Keratinocyte (primary cell): ENCODE measurements at regions not wholly inside any gene's neighbourhood (a gene's known extent, or its start where the extent isn't known, plus 50 kb on each side); places are given as distances from the start of the nearest gene placed in this dataset.

Source experiments
- DNase-seq: peaks from one replicate; pipeline ENCODE4 v3.0.0-alpha.2; 2011; ENCODE audit warnings: low read depth, missing footprints, low spot score
- FAIRE-seq: peaks from 2 replicates; lab custom pipeline; 2011; peaks lifted over from hg19 to GRCh38; lab: Jason Lieb, UNC
- H2AFZ ChIP-seq: 2 replicates; pipeline ENCODE4 v1.6.0; 2012; ENCODE audit warnings: low read length, control low read depth, inconsistent platforms; ENCODE audit not compliant: control insufficient read depth
- H3K27ac ChIP-seq: 2 replicates; pipeline ENCODE4 v1.5.1; 2011; ENCODE audit warnings: low read length; ENCODE audit not compliant: control insufficient read depth, insufficient read depth
- H3K27me3 ChIP-seq: 3 replicates; pipeline ENCODE4 v1.6.0; 2011; ENCODE audit warnings: low read length; ENCODE audit not compliant: control insufficient read depth, insufficient read depth; ENCODE audit errors: extremely low read depth
- H3K36me3 ChIP-seq, 2 experiments: 2 replicates in 1 of 2; 3 replicates in 1 of 2; pipeline ENCODE4 v1.5.1; 2011; ENCODE audit warnings: low read length in 2 of 2, mild to moderate bottlenecking in 1 of 2; ENCODE audit not compliant: control insufficient read depth in 2 of 2, insufficient read depth in 2 of 2; ENCODE audit errors: extremely low read depth in 1 of 2
- H3K4me1 ChIP-seq: 3 replicates; pipeline ENCODE4 v1.5.1; 2011; ENCODE audit warnings: low read length; ENCODE audit not compliant: control insufficient read depth, insufficient read depth; ENCODE audit errors: extremely low read depth
- H3K4me2 ChIP-seq: 3 replicates; pipeline ENCODE4 v1.6.0; 2011; ENCODE audit warnings: low read depth, low read length; ENCODE audit not compliant: control insufficient read depth, insufficient read depth; ENCODE audit errors: extremely low read depth
- H3K4me3 ChIP-seq, 3 experiments: fragments of 200-600 bp in 1 of 3; sonication (generic) in 1 of 3; 2 replicates in 2 of 3; 3 replicates in 1 of 3; pipeline ENCODE4 v1.5.1; 2011 to 2016; ENCODE audit warnings: low read length in 3 of 3, mild to moderate bottlenecking in 3 of 3, control low read depth in 2 of 3, inconsistent platforms in 1 of 3, low read depth in 1 of 3, mixed read lengths in 1 of 3, mixed run types in 1 of 3, moderate library complexity in 1 of 3; ENCODE audit not compliant: control insufficient read depth in 2 of 3, insufficient read depth in 2 of 3; ENCODE audit errors: extremely low read depth in 1 of 3
- H3K79me2 ChIP-seq: 2 replicates; pipeline ENCODE4 v1.6.0; 2012; ENCODE audit warnings: low read length; ENCODE audit not compliant: control insufficient read depth, insufficient read depth
- H3K9ac ChIP-seq: 3 replicates; pipeline ENCODE4 v1.6.0; 2011; ENCODE audit warnings: low read length; ENCODE audit not compliant: control insufficient read depth, insufficient read depth; ENCODE audit errors: extremely low read depth
- H3K9me1 ChIP-seq: 3 replicates; pipeline ENCODE4 v1.6.0; 2011; ENCODE audit warnings: low read length; ENCODE audit not compliant: control insufficient read depth, insufficient read depth; ENCODE audit errors: extremely low read depth
- H3K9me3 ChIP-seq: 2 replicates; pipeline ENCODE4 v1.5.1; 2012; ENCODE audit warnings: low read depth, low read length; ENCODE audit not compliant: control insufficient read depth
- H4K20me1 ChIP-seq: 3 replicates; pipeline ENCODE4 v1.6.0; 2011; ENCODE audit warnings: low read length; ENCODE audit not compliant: control insufficient read depth, insufficient read depth; ENCODE audit errors: extremely low read depth
- EZH2 ChIP-seq: IDR thresholded peaks from one replicate; pipeline ENCODE4 v1.6.1; 2012; ENCODE audit warnings: inconsistent platforms, mild to moderate bottlenecking, low read length, moderate library complexity
- dilution Hi-C: fragments of 300-500 bp; cut with MboI; formaldehyde crosslinking; loops from one replicate; pipeline ENCODE4 v1.7.0; 2020; ENCODE audit warnings: low sequenced_read_pairs; ENCODE audit not compliant: extremely low pct_ligation_motif_present
- TF ChIP-seq, protein P1 (sequence below), 3 experiments: IDR thresholded peaks in 1 of 3; conservative IDR thresholded peaks in 1 of 3; optimal IDR thresholded peaks in 1 of 3; 2 replicates in 2 of 3; 3 replicates in 1 of 3; pipeline versions ENCODE3 to v1.5.1; 2011; ENCODE audit warnings: low read length in 3 of 3, mild to moderate bottlenecking in 3 of 3, moderate library complexity in 2 of 3, control low read depth in 1 of 3, inconsistent platforms in 1 of 3; ENCODE audit not compliant: insufficient read depth in 2 of 3; ENCODE audit errors: extremely low read depth in 1 of 3

DNA sequence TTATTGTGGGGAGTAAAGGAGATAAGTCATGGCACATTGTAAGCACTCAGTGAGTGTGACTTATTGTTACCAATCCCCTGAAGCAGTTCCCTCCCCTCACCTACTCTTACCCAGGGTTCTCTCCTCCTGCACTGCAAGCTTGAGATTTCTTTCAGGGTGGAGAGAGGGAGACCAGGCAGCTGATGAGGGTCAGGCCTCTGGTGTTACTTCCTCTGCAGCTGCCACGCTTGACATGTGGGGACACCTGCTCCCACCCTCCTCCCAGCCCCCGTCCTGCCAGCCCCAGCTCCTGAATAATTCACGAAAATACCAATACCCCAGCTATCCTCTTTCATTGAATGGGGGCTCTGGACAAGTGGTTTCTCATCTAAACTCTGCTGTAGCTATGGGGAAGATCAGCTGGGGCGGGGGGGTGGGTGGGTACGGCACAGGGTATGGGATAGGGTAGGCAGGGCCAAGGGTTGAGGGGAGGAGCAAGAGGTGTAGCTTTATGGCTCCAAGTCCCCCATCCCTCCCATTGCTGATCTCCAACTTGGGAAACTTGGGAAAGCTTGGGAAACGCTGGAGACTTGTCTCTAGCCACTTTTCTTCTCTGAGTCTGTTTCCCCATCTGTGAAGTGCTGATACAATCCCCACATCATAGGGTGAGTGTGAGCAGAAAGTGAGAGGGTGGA, 148.5 kb upstream of the PJA1 start:
- DNase-seq (no peak), FAIRE-seq (no peak)
- TF ChIP-seq EZH2, result no peak
- TF ChIP-seq, protein P1, sequence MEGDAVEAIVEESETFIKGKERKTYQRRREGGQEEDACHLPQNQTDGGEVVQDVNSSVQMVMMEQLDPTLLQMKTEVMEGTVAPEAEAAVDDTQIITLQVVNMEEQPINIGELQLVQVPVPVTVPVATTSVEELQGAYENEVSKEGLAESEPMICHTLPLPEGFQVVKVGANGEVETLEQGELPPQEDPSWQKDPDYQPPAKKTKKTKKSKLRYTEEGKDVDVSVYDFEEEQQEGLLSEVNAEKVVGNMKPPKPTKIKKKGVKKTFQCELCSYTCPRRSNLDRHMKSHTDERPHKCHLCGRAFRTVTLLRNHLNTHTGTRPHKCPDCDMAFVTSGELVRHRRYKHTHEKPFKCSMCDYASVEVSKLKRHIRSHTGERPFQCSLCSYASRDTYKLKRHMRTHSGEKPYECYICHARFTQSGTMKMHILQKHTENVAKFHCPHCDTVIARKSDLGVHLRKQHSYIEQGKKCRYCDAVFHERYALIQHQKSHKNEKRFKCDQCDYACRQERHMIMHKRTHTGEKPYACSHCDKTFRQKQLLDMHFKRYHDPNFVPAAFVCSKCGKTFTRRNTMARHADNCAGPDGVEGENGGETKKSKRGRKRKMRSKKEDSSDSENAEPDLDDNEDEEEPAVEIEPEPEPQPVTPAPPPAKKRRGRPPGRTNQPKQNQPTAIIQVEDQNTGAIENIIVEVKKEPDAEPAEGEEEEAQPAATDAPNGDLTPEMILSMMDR (optimal IDR thresholded peaks at IDR 0.05 in 1 of 3, IDR thresholded peaks at IDR 0.05 in 1 of 3, conservative IDR thresholded peaks at IDR 0.05 in 1 of 3; ENCODE audit: extremely low read depth in 1 of 3, insufficient read depth in 2 of 3, low read length in 3 of 3), result no peak
- Histone ChIP-seq H3K4me3 (no peak overlapping the region), H3K27me3 (peaks cover 7% of the 10 kb centered on the region), H3K9me1 (no peaks in the 10 kb centered on the region), H3K27ac (no peak overlapping the region), H2AFZ (no peak overlapping the region), H3K4me1 (no peaks in the 10 kb centered on the region), H3K4me2 (no peak overlapping the region), H3K9ac (no peak overlapping the region), H3K36me3 (no peaks in the 10 kb centered on the region), H3K9me3 (no peaks in the 10 kb centered on the region), H3K79me2 (no peaks in the 10 kb centered on the region), H4K20me1 (no peaks in the 10 kb centered on the region)
- dilution Hi-C loops, result no loop called here

DNA sequence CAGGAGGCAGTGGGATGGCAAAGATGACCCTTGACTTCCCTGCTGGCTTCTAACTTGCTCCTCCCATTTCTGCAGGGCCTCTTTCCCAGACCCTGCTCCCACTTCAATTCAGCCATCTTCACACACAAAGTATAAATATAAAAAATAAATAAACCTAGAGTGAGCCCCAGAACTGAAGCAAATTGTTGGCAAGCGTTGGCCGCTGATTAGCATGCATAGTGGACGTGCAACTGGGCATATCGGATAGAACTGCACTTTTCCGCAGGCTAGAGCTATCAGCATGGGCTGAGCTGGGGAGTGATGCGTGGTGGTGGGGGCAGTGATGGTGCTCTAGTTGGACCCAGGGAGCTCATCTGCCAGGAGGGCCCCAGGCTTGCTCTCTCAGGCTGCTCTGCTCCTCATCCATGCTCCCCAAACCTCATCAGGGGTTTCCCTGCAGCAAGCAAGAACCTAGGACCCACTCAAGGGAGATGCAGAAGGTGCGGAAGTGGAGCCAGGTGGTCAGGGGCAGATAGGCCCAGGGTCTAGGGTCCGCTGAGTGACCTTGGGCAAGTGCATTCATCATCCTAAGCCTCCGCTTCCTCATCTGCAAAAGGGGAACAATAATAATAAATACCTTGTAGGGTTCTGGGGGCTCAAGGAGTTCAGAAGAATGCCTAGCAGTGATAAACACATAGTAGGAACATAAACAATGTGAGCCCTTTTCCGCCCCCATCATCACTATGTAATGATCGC, 146.8 kb upstream of the PJA1 start:
- no peak overlapping the region for H2AFZ ChIP-seq
- FAIRE-seq (no peak), DNase-seq (no peak)
- no peak overlapping the region for H3K4me2 ChIP-seq
- no peak overlapping the region for H3K4me3 ChIP-seq
- H4K20me1 ChIP-seq, result no peaks in the 10 kb centered on the region
- peaks cover 7% of the 10 kb centered on the region for H3K27me3 ChIP-seq
- no peaks in the 10 kb centered on the region for H3K9me3 ChIP-seq
- no peak for TF ChIP-seq EZH2
- TF ChIP-seq, protein P1 (optimal IDR thresholded peaks at IDR 0.05 in 1 of 3, IDR thresholded peaks at IDR 0.05 in 1 of 3, conservative IDR thresholded peaks at IDR 0.05 in 1 of 3; ENCODE audit: extremely low read depth in 1 of 3, insufficient read depth in 2 of 3, low read length in 3 of 3), result no peak
- no peak overlapping the region for H3K27ac ChIP-seq
- dilution Hi-C loops, result no loop called here
- no peaks in the 10 kb centered on the region for H3K4me1 ChIP-seq
- H3K36me3 ChIP-seq, result no peaks in the 10 kb centered on the region
- H3K79me2 ChIP-seq, result no peaks in the 10 kb centered on the region
- H3K9me1 ChIP-seq, result no peaks in the 10 kb centered on the region
- no peak overlapping the region for H3K9ac ChIP-seq
